Stimulated activated CD4-positive, alpha-beta T cell treated with anti-CD3 and anti-CD28 coated beads, Interleukin-4, amount 100 ng/mL, for 1 hour (primary cell): ENCODE measurements at regions not wholly inside any gene's neighbourhood (a gene's known extent, or its start where the extent isn't known, plus 50 kb on each side); places are given as distances from the start of the nearest gene placed in this dataset.

ENCODE experiments used
- DNase-seq: peaks from one replicate; pipeline ENCODE4 v3.0.0-alpha.2; 2020

DNA sequence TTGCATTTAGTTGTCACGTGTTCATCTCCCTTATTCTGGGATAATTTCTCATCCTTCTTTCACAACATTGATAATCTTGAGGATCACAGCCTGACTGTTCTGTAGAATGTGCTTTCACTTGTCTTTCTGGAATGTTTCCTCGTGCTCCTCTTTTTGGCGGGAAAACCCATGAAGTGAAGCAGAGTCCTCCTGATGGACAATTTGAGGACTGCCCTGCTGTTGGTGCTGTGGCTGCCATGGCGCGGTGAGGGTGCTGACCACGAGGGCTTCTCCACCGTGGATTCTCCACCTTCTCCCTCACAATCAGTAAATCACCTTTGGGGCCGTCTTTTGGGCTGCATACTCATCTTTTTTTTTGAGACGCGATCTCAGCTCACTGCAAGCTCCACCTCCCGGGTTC, 946.9 kb downstream of the BRD1 start:
- no peak for DNase-seq

DNA sequence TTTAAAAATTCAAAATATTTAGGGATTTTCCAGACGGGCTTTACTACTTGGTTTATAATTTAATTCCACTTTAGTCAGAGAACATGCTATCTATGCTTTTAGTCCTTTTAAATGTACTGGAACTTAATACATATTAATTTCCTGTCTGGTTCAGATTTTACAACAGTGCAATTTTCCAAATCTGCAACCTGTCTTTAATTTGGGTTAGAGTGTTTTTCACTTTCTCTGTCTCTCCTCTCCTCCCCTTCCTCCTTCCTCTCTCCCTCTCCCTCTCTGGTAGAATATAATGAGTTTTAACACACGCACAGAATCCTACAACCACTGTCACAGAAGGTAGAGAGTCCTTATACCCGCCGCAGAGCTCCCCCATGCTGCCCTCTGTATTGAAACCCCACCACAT, 950.7 kb downstream of the BRD1 start:
- DNase-seq = no peak

DNA sequence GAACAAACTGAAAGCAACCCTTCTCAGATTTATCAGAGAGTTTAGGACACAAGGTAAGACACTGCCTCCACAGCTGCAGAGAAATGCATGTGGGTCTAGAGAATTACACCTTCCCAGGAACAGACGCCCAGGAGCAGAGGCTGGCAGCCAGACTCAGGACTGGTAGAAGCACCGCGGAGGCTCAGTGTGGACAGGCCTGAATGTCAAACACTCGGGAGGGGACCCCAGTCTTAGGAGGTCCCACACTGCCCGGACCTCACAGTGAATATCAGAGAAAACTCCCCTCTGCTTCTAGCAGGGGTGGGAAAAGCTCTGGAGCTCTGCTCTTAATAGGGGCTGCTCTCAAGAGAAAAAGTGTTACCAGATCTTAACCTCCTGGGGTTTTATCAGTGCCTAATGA, 952.7 kb downstream of the BRD1 start:
- no peak for DNase-seq

DNA sequence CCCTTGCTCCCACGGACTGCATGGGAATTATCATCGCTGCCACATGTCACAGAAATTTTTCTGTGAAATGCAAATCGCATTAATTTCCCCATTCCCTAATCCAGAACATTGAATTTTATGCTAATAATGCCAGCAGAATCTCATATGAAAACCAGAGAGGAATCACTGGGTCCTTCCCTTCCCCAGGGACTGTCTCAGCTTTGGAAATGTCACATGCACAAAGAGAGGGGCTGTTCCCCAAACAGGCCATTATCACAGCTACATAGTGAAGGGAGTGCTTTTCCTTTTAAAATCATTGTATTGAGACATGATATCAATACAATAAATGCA, 954.5 kb downstream of the BRD1 start:
- DNase-seq = no peak

DNA sequence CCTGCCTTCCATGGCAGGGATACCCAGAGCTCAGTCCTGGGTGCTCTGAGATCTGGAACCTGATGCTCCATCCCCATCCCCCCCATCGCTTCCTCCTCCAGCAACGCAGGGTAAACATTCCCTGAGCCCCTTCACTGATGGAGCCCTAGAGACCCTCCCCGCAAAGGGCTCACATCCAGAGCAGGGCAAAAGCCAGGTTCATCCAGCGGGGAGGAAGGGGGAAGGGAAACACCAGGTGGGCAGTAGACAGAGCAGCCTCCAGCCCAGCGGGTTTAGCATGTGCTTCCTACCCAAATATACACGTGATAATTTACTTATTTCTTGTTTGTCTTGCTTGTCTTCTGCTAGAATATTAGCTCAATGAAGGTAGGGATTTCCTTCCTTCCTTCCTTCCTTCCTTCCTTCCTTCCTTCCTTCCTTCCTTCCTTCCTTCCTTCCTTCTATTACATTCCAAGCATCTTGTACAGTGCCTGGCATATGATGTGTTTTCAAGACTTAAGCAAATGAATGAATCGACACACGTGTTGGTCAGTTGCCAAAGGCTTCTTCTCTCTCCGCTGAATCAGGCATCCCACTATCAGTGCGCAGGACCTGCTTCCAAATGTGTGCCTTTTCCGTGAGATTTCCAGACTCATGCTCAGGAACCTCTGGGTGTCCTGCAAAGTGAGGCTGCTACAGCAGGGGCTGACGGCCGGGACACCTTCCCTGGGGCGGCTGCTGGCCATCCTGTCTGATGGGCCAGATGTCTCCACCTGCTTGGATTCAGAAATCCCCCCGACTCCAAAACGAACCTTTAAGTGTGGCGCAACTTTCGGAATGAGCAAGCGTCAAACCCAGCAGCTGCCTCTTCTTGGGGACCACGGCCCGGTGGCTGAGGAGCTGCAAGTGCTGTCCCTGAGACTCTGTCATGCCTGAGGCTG, 955.1 kb downstream of the BRD1 start:
- DNase-seq = no peak

DNA sequence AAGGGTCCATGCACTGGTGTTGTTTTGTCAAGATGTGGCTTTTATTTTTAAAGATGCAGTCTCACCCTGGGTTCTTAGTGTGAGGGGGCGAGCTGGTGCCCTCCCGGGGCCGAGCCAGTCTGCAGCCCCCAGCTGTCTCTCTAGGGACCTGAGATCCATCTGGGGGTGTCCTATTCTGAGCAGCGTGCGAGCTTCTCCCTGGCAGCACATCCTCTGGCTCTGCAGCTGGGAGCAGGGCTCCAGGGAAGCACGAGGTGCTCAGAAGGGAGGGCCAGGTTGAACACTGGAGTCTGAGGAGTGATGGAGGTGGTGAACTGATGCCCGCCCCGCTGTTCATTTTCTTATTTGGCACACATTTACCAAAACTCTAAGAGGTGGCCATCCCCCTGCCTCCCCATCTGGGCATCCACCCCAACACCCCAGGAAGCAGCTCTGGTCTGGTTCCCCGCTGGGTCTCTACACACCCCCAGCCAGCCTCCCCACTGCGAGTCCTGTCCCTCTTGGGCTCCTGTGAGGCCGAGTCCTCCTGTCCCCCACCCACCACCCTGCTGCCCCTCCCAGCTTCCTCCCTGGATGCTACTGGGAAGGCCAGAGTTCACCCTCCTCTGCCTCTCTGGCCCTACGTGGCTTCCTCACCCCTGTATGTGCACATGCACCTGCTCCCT, 956.4 kb downstream of the BRD1 start:
- DNase-seq = no peak

DNA sequence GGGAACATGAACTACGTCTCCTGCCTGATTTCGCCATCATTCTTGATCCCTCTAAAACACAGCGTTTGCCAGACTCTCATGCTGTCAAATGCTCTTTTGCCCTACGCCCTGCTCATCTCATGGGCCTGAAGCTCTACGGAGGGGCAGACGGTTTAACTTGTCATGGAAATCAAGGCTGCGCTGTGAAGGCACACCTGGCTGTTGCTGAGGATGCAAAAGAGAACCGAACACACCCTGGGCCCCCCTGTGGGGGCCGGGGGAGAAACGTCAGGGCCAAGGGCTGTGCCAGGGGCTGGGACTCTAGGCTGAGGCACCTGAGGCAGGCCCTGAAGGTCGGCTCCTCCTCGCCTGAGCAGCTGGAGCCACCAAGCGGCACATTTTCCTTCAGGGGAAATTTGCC, 957.2 kb downstream of the BRD1 start:
- no peak for DNase-seq

DNA sequence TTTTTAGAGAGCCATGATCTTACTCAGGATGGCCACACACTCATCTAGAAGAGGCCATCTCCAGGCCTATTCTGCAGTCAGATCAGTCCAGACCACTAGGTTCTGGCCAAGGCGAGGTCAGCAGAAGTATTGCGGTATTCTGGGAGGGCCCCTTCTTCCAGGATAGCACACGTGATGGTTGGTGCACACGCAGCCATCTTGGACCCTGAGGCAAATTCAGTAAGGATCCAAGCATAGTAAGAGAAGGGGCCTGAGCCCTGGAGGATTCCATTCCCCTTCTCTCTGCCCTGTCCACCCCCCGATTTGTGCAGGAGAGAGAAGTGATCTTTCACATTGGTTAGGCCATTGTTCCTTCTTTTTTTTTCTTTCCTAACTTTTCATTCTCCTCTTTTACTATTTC, 957.9 kb downstream of the BRD1 start:
- no peak for DNase-seq

DNA sequence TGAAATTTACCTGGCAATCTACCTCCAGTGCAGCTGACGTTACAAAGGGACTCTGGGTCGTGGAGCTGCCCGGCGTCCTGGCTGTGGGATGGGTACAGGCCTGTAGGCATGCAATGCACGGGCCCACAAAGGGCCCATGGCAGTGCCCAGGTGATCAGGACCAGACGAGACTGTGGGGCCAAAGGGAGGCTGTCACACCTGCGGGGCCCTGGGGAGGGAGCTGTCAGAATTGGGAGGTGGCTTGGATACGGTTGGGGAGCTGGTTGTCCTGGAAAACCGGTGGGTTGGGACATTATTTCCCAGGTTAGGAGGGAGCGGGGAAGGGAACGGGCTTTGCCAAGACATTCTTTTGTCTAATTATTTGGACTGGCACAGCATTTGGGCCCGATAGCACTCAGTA, 958.5 kb downstream of the BRD1 start:
- DNase-seq = no peak

DNA sequence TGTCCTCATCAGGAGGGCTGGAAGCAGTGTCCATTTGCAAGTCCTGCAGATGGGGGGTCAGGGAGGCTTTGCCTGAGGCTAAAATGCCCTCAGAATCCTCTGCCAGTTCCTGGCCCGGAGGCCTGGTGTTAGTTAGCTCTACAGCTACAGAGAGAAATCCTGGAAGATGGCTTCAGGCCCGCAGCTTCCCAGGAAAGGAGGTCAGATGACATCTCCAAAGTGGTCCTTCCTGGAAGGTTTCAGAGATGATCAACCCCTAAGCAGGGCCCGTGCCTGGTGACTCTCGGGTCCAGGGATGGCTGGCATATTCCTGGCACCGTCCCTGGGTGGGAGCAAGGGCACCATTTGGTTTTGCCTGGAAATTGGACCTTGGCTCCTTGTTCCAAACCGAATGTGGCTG, 959.1 kb downstream of the BRD1 start:
- no peak for DNase-seq

DNA sequence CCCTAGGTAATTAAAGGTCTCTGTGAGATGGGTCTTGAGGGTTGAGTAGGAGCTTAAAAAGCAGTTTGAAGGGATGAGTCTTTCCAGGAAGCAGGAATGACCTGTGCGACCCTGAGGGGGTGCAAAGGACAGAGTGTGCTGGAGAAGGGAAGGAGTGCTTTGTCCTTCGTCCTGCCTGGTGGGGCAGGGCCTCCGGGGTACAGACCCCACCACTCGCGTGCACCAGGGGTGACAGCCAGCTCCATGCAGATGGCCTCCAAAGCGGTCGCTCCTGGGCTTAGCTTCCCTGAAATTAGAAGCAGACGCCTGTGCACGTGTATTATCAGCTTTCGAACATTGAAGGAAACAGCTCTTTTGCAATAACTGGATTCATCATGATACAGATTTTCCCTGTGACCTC, 959.8 kb downstream of the BRD1 start:
- no peak for DNase-seq

DNA sequence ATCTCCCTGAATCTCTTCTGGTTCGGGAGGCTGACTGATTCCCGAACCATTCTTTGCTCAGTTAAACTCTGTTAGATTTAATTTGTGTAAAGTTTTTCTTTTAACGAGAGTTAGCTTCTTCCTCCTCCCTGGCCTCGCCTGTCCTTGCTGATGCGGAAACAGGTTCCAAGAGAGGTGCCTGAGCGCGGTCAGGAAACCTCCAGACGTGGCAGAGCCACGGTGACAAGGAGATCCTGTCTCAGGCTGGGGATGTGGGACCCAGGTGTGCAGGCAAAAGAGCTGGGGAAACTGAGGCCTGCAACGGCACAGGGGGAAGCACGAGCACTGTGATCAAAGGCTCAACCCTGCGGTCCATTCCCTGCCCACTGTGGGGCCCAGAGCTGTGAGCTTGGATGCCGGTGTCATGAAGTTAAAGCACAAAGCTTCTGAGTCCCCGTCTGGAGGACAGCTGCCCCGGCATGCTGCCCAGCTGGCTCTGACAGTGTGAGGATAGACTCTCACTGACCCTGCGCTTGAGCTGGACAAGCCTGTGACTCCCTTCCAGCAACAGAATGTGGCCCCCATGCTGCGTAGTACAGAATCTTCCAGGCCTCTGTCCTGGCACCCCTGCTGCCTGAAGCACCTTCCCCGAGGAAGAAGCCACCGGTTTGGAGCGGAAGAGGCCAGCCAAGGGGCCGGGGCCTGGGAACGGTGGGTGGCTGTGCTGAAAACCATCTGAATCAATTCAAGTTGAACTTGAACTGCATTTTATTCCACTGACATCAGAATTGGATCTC, 960.6 kb downstream of the BRD1 start:
- no peak for DNase-seq

DNA sequence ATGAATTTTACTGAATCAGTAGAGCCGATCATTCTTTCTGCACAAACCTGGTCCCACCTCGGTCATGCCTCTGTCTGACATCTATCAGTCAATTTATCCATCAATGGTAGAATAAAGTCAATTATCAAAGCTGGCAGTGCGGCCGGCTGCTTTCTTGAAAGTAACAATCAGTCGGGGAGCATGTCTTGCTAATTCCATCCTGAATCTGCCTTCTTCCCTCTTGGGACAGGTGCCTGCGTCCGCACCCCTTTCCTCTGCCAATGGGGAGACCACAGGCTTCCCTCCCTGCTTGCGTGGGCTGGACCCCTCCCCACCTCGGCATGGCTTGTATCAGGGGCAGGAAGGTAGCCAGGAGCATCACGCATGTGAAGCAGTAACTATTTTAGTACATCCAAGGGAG, 962.9 kb downstream of the BRD1 start:
- no peak for DNase-seq

DNA sequence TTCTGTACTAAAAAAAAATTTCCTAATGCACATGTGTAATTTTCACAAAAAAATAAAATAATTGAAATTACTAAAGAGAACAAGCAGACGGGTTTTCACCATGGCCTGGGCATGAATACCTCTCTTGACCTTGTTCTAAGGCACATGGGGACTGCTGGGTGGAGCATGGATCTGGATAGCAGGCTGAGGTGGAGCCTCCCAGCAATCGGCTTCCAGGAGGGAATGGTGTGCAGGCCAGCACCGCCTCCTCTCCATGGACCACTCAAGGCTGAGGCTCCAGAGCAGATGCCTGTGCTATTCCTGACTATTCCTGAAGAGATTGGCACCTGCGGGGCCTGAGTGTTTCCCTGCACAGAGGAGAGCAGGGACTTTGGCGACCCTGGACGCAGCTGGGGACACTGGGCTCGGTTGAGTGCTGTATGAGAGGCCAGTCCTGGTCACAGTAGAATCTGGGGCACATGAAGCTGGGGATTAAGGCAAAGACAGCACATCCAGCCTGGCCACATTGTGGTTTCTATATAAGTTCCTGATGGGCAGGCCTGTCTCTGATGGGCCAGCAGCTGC, 963.6 kb downstream of the BRD1 start:
- DNase-seq = no peak

DNA sequence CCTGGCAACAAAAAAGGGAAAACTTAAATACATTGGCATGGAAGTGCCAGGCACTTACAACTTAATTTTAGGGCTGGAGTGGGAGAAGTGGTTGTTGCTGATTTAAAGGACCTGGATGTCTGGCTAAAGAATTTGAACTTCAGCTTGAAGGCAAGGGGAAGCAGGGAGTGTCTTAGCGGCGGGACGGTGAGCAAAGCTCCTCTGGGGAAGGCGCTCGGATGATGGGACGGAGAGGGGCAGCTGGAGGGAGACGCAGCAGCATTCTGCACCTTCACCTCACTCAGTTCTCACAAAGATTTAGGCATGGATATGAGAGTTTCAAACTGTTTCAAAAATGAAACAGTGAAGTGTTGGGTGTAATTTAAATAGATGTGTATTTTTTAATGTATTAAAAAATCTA, 967.1 kb downstream of the BRD1 start:
- no peak for DNase-seq

DNA sequence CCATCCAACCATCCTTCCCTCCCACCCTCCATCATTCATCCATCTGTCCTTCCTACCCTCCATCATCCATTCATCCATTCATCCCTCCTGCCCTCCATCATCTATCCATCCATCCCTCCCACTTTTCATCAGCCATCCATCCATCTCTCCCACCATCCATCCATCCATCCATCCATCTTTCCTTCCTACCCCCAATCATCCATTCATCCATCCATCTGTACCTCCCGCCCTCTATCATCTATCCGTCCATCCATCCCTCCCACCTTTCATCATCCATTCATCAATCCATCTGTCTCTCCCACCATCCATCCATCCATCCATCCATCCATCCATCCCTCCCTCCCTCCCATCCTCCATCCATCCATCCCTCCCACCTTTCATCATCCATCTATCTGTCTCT, 968.8 kb downstream of the BRD1 start:
- no peak for DNase-seq

DNA sequence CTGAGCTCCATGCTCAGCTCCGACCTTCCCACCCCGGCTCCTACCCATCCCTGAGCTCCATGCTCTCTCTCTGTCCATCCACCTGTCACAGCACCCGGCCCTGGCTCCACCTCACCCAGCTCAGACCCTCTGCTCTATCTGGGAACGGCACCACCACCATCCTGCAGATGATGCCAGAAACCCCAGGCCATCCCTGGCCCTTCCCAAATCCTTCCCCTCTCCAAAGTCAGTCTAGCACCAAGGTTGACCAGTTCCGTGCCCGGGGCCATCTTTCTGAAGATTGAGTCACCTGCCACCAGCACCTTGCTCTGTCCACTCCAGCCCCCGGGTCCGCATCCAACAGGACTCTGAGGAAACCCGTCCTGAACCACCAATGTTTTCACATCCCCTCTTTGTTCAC, 969.6 kb downstream of the BRD1 start:
- no peak for DNase-seq

DNA sequence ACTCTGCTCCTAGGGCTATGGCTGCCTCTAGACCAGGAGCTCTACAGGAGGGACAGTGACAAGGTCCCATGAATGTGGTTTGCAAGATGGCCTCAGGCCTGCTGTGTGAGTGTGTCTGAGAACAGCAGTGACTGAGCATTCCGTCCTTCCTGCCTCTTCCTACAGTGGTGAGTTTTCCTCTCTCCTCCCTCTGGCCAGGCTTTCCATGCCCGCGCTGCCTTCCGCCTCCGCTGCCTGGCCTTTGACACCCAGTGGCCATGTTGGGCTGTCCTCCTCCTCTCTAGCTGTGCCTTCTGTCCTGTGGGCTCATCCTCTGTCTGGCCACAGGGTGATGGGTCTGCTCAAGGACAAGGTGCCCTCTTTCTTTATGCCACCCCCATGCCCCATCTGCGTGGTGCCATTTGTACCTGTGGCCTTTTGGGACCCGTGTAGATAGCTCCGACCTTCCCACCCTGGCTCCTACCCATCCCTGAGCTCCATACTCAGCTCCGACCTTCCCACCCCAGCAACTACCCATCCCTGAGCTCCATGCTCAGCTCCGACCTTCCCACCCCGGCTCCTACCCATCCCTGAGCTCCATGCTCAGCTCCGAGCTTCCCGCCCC, 970.4 kb downstream of the BRD1 start:
- DNase-seq = no peak

DNA sequence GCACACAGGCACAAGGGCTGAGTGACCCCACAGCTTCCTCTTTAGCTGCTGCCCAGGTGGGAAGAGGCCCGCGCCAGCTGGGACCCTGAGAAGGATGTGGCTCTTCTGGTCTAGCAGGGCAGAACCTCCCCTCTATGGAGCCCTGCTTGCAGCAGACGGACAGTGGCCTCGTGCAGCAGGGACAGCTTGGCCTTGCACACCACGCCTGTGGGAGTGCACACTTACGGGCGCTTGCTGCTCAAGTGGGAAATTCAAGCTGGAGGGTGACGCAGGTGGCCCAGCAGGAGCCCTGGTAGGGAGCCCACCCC, 971.4 kb downstream of the BRD1 start:
- no peak for DNase-seq

DNA sequence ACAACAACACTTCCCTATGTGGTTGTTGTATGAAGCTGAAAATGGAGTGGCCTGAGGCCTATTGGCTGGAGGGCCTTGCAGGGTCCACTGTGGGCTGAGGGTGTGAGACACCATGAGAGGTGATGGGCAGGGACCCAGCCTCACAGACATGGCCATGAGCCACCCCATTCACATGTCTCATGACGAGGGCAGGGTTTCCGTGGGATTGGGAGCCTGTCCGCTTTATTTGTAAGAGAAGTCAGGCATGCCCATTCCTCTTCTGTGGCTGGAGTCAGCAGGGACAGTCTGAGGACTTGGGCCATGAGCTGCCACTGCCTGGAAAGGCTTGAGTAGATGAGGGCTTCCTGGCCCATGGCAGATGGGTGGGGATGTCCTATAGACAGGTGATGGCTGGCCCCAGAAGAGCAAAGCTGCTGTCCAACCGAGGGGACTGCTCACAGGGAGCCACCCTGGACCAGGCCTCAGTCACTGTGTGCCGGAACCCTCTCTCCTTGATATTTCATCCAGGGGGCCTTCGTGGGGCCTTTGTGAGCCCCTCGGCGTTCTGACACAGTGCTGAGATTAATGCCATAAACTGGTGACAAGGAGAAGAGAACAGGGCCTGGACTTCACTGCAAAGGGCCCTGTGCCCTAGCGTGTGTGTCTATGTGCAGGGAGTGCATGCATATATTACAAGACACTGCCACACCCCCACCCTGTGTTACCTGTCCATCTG, 971.9 kb downstream of the BRD1 start:
- no peak for DNase-seq

DNA sequence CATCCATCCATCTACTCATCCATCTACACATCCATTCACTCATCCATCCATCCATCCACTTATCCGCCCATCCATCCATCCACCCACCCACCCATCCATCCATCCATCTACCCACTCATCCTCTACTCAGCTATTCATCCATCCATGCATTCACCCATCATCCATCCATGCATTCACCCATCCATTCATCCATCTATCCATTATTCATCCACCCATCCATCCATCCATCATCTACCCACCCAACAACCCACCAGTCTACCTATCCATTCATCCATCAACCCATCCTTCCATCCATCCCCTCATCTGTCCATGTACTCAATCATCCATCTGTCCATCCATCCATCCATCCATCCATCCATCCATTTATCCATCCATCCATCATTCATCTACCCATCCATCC, 972.7 kb downstream of the BRD1 start:
- no peak for DNase-seq

DNA sequence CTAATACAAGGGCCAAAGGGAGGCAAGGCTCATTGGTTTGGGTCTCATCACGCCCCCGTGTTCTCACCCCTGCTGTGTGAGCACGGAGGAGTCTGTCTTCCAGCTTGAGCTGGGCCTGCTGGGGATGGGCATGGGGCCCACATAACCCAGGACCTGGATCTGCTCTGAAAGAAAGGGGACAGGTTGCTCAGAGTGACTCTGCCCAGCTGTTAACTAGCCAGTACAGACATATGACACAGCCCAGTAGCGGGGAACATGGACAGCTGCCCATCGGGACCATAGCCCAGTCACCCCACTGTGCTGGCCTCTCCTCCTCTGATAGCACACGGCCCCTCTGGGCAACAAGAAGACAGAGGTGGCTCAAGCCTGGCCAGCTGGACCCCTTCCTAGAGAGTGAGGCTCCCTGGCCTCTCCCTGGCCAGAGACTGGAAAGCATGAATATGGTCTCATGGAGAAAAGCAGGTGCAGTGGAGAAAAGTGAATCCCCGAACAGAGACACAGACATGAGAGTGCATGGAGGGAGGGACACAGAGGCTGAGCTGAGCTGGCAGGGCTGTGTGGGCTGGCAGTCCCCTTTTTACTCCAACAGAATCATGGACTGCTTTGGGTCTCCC, 973.9 kb downstream of the BRD1 start:
- DNase-seq = no peak
